Osteocyte (in vitro differentiated cells): ENCODE measurements at regions not wholly inside any gene's neighbourhood (a gene's known extent, or its start where the extent isn't known, plus 50 kb on each side); places are given as distances from the start of the nearest gene placed in this dataset.

Experiments
- DNase-seq: peaks from one replicate; pipeline ENCODE4 v3.0.0; 2021; ENCODE audit warnings: mixed read lengths; ENCODE audit not compliant: unreplicated experiment; ENCODE audit errors: extremely low spot score
- H3K27ac Mint-ChIP-seq: one replicate; pipeline ENCODE4 v1.8.0; 2021; ENCODE audit warnings: mild to moderate bottlenecking, mixed read lengths; ENCODE audit not compliant: unreplicated experiment
- H3K27me3 Mint-ChIP-seq: one replicate; pipeline ENCODE4 v1.8.0; 2021; ENCODE audit warnings: mixed read lengths; ENCODE audit not compliant: unreplicated experiment
- H3K36me3 Mint-ChIP-seq: one replicate; pipeline ENCODE4 v1.8.0; 2021; ENCODE audit warnings: mixed read lengths; ENCODE audit not compliant: unreplicated experiment
- H3K4me1 Mint-ChIP-seq: one replicate; pipeline ENCODE4 v1.8.0; 2021; ENCODE audit warnings: mixed read lengths; ENCODE audit not compliant: unreplicated experiment
- H3K4me3 Mint-ChIP-seq: one replicate; pipeline ENCODE4 v1.8.0; 2021; ENCODE audit warnings: mild to moderate bottlenecking, moderate library complexity, mixed read lengths; ENCODE audit not compliant: unreplicated experiment
- H3K9me3 Mint-ChIP-seq: one replicate; pipeline ENCODE4 v1.8.0; 2021; ENCODE audit warnings: mixed read lengths; ENCODE audit not compliant: unreplicated experiment
- TF ChIP-seq, protein P1 (sequence below): fragments of 200-600 bp; sonication (generic); IDR thresholded peaks from 2 replicates; pipeline ENCODE4 v1.5.0; 2021; ENCODE audit warnings: antibody characterized with exemption, mild to moderate bottlenecking, moderate library complexity

DNA sequence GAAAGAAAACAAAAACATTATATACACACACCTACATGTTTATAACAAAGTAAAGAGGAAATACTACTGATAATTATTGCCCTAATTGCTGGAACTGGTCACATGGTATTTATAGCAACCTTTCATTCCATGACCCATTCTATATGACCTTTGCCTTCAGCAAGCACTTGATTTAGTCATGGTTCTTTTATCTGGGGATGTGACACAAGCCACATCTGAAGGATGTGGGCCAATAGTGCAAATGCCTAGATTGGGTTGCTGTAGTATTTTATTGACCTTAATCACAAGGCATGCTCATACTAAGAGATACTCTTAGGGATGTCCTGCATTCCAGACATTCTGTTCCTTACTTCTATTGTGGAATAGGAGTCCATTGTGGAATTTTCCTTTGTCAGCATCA is 723.5 kb upstream of the POM121L12 start:
- H3K9me3 Mint-ChIP-seq: peaks cover 48% of the 10 kb centered on the region
- no peaks in the 10 kb centered on the region for H3K4me1 Mint-ChIP-seq
- no peaks in the 10 kb centered on the region for H3K36me3 Mint-ChIP-seq
- H3K27me3 Mint-ChIP-seq: no peaks in the 10 kb centered on the region
- TF ChIP-seq, protein P1, sequence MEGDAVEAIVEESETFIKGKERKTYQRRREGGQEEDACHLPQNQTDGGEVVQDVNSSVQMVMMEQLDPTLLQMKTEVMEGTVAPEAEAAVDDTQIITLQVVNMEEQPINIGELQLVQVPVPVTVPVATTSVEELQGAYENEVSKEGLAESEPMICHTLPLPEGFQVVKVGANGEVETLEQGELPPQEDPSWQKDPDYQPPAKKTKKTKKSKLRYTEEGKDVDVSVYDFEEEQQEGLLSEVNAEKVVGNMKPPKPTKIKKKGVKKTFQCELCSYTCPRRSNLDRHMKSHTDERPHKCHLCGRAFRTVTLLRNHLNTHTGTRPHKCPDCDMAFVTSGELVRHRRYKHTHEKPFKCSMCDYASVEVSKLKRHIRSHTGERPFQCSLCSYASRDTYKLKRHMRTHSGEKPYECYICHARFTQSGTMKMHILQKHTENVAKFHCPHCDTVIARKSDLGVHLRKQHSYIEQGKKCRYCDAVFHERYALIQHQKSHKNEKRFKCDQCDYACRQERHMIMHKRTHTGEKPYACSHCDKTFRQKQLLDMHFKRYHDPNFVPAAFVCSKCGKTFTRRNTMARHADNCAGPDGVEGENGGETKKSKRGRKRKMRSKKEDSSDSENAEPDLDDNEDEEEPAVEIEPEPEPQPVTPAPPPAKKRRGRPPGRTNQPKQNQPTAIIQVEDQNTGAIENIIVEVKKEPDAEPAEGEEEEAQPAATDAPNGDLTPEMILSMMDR: no peak
- no peak overlapping the region for H3K27ac Mint-ChIP-seq
- H3K4me3 Mint-ChIP-seq: no peak overlapping the region
- no peak for DNase-seq

DNA sequence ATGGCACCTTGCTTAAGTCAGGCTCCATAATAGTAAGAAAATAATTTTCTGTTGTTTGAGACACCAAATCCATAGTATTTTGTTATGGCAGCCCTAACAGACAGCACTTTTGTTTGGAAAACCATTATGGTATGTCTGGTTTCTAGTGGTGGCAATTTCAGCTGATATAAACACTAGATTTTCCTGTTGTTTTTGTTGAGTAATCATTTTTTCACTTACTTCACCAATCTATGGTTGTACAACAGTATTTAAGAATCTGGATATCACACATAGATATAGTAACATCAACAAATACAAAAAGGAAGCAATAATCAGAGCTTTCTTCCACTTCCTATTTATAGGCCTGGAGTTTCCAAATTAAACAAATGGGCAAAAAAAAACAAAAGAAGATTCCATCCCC is 725.8 kb upstream of the POM121L12 start:
- no peaks in the 10 kb centered on the region for H3K4me1 Mint-ChIP-seq
- DNase-seq: no peak
- H3K9me3 Mint-ChIP-seq: peaks cover 42% of the 10 kb centered on the region
- TF ChIP-seq, protein P1: no peak
- H3K36me3 Mint-ChIP-seq: no peaks in the 10 kb centered on the region
- no peak overlapping the region for H3K4me3 Mint-ChIP-seq
- H3K27me3 Mint-ChIP-seq: no peaks in the 10 kb centered on the region
- no peak overlapping the region for H3K27ac Mint-ChIP-seq

DNA sequence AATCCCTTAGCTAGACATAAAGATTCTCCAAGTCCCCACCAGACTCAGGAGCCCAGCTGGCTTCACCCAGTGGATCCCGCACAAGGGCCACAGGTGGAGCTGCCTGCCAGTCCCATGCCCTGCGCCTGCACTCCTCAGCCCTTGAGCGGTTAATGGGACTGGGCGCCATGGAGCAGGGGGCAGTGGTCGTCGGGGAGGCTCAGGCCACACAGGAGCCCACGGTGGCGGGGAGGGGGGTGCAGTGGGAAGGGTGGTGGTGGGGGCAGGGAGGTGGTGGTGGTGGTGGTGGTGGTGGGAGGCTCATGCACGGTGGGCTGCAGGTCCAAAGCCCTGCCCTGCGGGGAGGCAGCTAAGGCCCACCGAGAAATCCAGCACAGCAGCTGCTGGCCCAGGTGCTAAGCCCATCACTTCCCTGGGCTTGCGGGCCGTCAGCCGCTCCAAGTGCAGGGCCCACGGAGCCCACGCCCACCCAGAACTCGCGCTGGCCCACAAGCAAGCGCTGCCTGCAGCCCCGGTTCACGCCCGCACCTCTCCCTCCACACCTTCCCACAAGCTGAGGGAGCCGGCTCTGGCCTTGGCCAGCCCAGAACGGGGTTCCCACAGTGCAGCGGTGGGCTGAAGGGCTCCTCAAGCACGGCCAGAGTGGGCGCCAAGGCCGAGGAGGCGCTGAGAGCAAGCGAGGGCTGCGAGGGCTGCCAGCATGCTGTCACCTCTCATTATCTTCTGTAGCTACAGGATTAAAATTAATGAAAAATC is 732.5 kb upstream of the POM121L12 start:
- no peaks in the 10 kb centered on the region for H3K4me1 Mint-ChIP-seq
- no peak overlapping the region for H3K4me3 Mint-ChIP-seq
- no peak for DNase-seq
- H3K27ac Mint-ChIP-seq: no peak overlapping the region
- no peaks in the 10 kb centered on the region for H3K27me3 Mint-ChIP-seq
- H3K9me3 Mint-ChIP-seq: peaks cover 36% of the 10 kb centered on the region
- no peaks in the 10 kb centered on the region for H3K36me3 Mint-ChIP-seq
- TF ChIP-seq, protein P1: no peak

DNA sequence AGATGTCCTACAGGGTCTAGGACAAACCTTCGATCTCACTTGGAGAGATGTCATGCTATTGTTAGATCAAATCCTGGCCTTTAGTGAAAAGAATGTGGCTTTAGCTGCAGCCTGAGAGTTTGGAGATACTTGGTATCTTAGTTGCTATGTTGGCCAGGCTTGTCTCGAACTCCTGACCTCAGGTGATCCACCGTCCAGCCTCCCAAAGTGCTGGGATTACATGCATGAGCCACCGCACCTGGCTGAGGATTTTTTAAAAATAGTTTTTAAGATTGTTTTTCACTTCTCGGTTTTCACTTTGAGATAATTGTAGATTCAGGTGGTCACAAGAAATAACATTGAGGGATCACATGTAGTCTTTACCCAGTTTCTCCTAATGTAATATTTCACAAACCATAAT is 738.3 kb upstream of the POM121L12 start:
- no peak overlapping the region for H3K4me3 Mint-ChIP-seq
- H3K27ac Mint-ChIP-seq: no peak overlapping the region
- TF ChIP-seq, protein P1: no peak
- peaks cover 46% of the 10 kb centered on the region for H3K9me3 Mint-ChIP-seq
- H3K27me3 Mint-ChIP-seq: no peaks in the 10 kb centered on the region
- no peaks in the 10 kb centered on the region for H3K4me1 Mint-ChIP-seq
- no peak for DNase-seq
- H3K36me3 Mint-ChIP-seq: peaks cover 1% of the 10 kb centered on the region

DNA sequence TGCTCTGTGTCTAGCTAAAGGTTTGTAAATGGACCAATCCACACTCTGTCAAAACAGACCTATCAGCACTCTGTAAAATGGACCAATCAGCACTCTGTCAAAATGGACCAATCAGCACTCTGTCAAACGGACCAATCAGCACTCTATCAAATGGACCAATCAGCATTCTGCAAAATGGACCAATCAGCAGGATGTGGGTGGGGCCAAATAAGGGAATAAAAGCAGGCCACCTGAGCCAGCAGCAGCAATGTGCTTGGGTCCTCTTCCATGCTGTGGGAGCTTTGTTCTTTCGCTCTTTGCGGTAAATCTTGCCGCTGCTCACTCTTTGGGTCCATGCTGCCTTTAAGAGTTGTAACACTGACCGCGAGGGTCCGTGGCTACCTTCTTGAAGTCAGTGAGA is 740.5 kb upstream of the POM121L12 start:
- Mint-ChIP-seq H3K4me3 (no peak overlapping the region), H3K4me1 (no peaks in the 10 kb centered on the region), H3K27ac (no peak overlapping the region), H3K36me3 (peaks cover 1% of the 10 kb centered on the region), H3K27me3 (no peaks in the 10 kb centered on the region), H3K9me3 (peaks cover 38% of the 10 kb centered on the region)
- TF ChIP-seq, protein P1: no peak
- no peak for DNase-seq
